VCaP (cell line): ENCODE measurements at regions not wholly inside any gene's neighbourhood (a gene's known extent, or its start where the extent isn't known, plus 50 kb on each side); places are given as distances from the start of the nearest gene placed in this dataset.

Experiments used
- H3K27ac ChIP-seq: fragments of 450-650 bp; 2 replicates; pipeline ENCODE4 v1.5.1; 2017
- CTCF ChIP-seq: fragments of 450-650 bp; conservative IDR thresholded peaks from 2 replicates; pipeline ENCODE4 v1.5.1; 2017; ENCODE audit warnings: mild to moderate bottlenecking, moderate library complexity

GRCh38 chr20:50277460-50278376 is 87.1 kb downstream of the CEBPB start:
- no peak for TF ChIP-seq CTCF
- H3K27ac ChIP-seq: no peak overlapping the region

- no peak for TF ChIP-seq CTCF
- H3K27ac ChIP-seq: no peak overlapping the region
Measured at GRCh38 chr20:50278377-50278683, 87.7 kb downstream of the CEBPB start.

- no peak for TF ChIP-seq CTCF
- H3K27ac ChIP-seq: no peak overlapping the region
Measured at GRCh38 chr20:50278684-50279531, 88.3 kb downstream of the CEBPB start.

DNA sequence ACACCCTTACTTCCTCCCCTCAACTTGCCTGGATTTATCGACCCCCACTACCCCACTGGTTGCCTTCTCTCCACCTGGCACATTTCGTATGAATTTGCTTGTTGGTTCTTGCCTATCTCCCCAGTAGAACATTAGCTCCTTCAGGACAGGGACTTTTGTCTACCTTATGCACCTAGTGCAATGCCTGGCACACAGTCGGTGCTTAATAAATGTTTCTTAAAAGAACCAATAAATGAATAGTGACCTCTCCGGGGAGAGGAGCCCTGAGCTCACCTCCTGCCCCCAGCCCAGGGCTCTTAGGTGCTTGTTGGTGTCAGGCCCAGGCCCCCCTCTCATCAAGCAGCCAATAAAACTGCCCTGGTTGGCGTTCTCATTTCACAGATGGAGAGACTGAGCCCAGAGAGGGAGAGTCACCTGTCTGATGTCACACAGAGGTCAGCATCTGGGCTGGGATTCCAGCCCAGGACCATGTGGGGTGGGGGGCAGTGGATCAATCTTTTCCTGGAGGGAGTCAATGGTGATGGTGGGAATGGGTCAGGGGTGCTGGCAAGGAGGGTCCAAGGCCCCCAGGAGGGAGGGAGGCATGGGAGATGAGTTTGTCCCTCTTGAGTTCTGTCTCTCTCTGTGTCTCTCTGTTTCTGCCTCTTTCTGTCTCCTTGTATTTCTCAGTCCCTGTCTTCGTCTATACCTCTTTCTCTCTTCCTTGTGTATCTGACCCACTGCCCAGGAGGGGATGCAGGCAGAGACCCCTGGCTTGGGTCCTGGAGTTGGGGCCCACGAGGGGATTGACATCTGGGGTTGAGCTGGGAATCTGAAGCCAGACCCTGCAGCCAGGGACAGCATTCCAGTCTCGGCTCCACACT is 89.6 kb downstream of the CEBPB start:
- no peak for TF ChIP-seq CTCF

DNA sequence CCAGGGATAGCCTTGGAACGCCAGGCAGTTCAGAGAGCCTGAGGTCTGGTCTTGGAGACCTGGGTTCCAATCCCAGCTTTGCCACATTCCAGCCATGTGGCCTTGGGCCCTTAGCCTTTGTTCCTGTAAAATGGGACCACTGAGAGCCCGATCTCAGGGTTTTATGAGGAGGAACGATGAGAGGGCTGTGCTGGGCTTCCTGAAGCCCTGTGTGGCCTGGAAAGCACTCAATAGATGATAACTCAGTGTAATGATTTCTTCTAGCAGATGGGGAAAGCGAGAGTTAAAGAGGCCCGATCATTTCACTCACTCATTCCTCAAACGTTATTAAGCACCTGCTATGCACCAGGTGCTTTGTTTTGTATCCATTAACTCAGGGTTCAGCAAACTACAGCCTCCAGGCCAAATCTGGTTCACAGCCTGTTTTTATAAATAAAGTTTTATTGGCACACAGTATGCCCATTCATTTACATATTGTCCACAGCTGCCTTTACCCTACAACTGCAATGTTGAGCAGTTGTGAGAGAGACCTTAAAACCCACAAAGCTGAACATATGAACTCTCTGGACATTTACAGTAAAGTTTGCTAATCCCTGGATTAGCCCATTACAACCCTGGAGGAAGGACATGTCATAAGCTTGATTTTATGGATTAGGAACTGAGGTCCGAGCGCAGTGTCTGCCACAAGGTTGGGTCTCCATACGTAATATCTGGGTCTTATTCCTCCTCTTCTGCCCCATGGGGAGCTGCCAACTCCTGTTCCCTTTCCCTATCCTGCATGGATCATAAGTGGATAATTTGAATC is 90.4 kb downstream of the CEBPB start:
- H3K27ac ChIP-seq: no peak overlapping the region
- TF ChIP-seq CTCF: no peak

More for the DNA sequence above, 89.6 kb downstream of the CEBPB start:
- H3K27ac ChIP-seq: no peak overlapping the region

DNA sequence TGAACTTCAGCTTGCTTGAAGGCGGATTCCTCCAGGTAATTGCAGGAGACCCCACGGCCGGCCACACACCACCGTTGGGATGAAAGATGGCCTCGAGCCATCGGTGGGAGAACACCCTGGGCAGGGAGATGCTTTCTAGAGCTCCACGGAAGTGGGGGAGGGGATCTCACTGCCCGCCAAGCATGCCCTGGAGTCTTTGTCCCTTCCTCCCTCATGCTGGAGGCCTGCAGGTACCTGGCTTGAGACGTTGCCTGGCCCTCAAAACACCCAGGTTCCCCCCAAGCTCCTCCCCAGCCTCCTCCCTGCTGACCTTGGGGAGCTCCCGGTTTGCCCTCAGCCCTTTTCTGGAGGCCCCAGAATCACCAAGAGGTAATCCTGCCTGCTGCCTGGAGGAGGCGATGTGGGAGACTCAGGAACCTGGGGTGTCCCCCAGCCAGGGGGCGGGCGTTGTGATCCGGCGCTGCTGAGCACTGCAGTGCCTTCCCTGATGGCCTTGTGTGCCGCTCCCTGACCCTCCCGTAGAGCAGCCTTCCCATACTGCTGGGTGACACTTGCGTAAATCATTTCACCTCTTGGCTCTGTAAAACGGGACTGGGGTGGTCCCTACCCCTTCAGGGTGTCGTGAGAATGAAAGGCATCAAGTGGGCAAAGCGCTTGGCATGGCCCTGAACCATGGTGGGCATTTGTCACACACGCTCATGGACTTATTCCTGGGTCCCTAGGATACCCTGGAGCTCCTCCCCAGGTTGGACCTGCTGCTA is 91.4 kb downstream of the CEBPB start:
- TF ChIP-seq CTCF: no peak
- H3K27ac ChIP-seq: no peak overlapping the region
